ENCODE measurements at regions not wholly inside any gene's neighbourhood (a gene's known extent, or its start where the extent isn't known, plus 50 kb on each side); places are given as distances from the start of the nearest gene placed in this dataset.

GRCh38 chr4:96713271-96713850 is 873.5 kb downstream of the PDHA2 start:
- Mint-ChIP-seq H3K4me3 (no peak overlapping the region), H3K27me3 (ENCODE audit: low read depth) (no peaks in the 10 kb centered on the region), H3K4me1 (peaks cover 8% of the 10 kb centered on the region), H3K9me3 (no peaks in the 10 kb centered on the region), H3K36me3 (ENCODE audit: low read depth) (no peaks in the 10 kb centered on the region), H3K27ac (peak overlapping the region in 1 of 3 experiments; percentile 66)
- TF ChIP-seq CTCF (IDR thresholded peaks at IDR 0.05; ENCODE audit: unreplicated experiment in 3 of 3): no peak

- H3K4me1 Mint-ChIP-seq: peaks cover 10% of the 10 kb centered on the region
- peaks cover 12% of the 10 kb centered on the region for H3K9me3 Mint-ChIP-seq
- H3K36me3 Mint-ChIP-seq (ENCODE audit: low read depth): no peaks in the 10 kb centered on the region
- TF ChIP-seq CTCF (IDR thresholded peaks at IDR 0.05; ENCODE audit: unreplicated experiment in 3 of 3): no peak
- H3K27me3 Mint-ChIP-seq (ENCODE audit: low read depth): no peaks in the 10 kb centered on the region
- no peak overlapping the region for H3K4me3 Mint-ChIP-seq
- no peak overlapping the region for H3K27ac Mint-ChIP-seq
These were observed 889.7 kb downstream of the PDHA2 start for GRCh38 chr4:96729641-96730040.

GRCh38 chr4:96730432-96730831 is 890.5 kb downstream of the PDHA2 start:
- TF ChIP-seq CTCF (IDR thresholded peaks at IDR 0.05; ENCODE audit: unreplicated experiment in 3 of 3): no peak
- H3K27me3 Mint-ChIP-seq (ENCODE audit: low read depth): no peaks in the 10 kb centered on the region
- no peaks in the 10 kb centered on the region for H3K36me3 Mint-ChIP-seq (ENCODE audit: low read depth)
- no peak overlapping the region for H3K4me3 Mint-ChIP-seq
- peaks cover 16% of the 10 kb centered on the region for H3K9me3 Mint-ChIP-seq
- H3K27ac Mint-ChIP-seq: no peak overlapping the region
- H3K4me1 Mint-ChIP-seq: peaks cover 10% of the 10 kb centered on the region

GRCh38 chr4:96736352-96736889 is 896.5 kb downstream of the PDHA2 start:
- no peak for TF ChIP-seq CTCF (IDR thresholded peaks at IDR 0.05; ENCODE audit: unreplicated experiment in 3 of 3)
- H3K4me1 Mint-ChIP-seq: no peaks in the 10 kb centered on the region
- H3K4me3 Mint-ChIP-seq: no peak overlapping the region
- H3K27me3 Mint-ChIP-seq (ENCODE audit: low read depth): no peaks in the 10 kb centered on the region
- H3K36me3 Mint-ChIP-seq (ENCODE audit: low read depth): no peaks in the 10 kb centered on the region
- peaks cover 19% of the 10 kb centered on the region for H3K9me3 Mint-ChIP-seq
- H3K27ac Mint-ChIP-seq: no peak overlapping the region

- H3K36me3 Mint-ChIP-seq (ENCODE audit: low read depth): no peaks in the 10 kb centered on the region
- peaks cover 7% of the 10 kb centered on the region for H3K9me3 Mint-ChIP-seq
- no peak overlapping the region for H3K4me3 Mint-ChIP-seq
- no peaks in the 10 kb centered on the region for H3K4me1 Mint-ChIP-seq
- TF ChIP-seq CTCF (IDR thresholded peaks at IDR 0.05; ENCODE audit: unreplicated experiment in 3 of 3): no peak
- H3K27ac Mint-ChIP-seq: no peak overlapping the region
- no peaks in the 10 kb centered on the region for H3K27me3 Mint-ChIP-seq (ENCODE audit: low read depth)
These were observed 899.2 kb downstream of the PDHA2 start for GRCh38 chr4:96739101-96739500.

GRCh38 chr4:96742332-96743014 is 902.6 kb downstream of the PDHA2 start:
- no peak overlapping the region for H3K4me3 Mint-ChIP-seq
- no peaks in the 10 kb centered on the region for H3K27me3 Mint-ChIP-seq (ENCODE audit: low read depth)
- no peaks in the 10 kb centered on the region for H3K4me1 Mint-ChIP-seq
- no peak overlapping the region for H3K27ac Mint-ChIP-seq
- no peak for TF ChIP-seq CTCF (IDR thresholded peaks at IDR 0.05; ENCODE audit: unreplicated experiment in 3 of 3)
- peaks cover 8% of the 10 kb centered on the region for H3K9me3 Mint-ChIP-seq
- no peaks in the 10 kb centered on the region for H3K36me3 Mint-ChIP-seq (ENCODE audit: low read depth)
